HEK293 (cell line): ENCODE measurements at regions not wholly inside any gene's neighbourhood (a gene's known extent, or its start where the extent isn't known, plus 50 kb on each side); places are given as distances from the start of the nearest gene placed in this dataset.
"Not testable (repeated sequence)": the region's sequence is repeated elsewhere in the genome, so short reads cannot be mapped to it uniquely, and the experiment has no call there.

Experiments used
- CTCF ChIA-PET: fragments of 350-600 bp; formaldehyde crosslinking; extraction: SDS; loops from one replicate; lab custom pipeline; 2021; ENCODE audit warnings: antibody characterized with exemption; lab: Yijun Ruan, JAX
- POLR2A ChIA-PET: fragments of 300-600 bp; formaldehyde crosslinking; extraction: SDS; loops from one replicate; lab custom pipeline; 2020; ENCODE audit warnings: antibody characterized with exemption, inconsistent platforms; lab: Yijun Ruan, JAX
- H3K27ac ChIP-seq: fragments of 200-500 bp; sonication (Bioruptor generic); 2 replicates; pipeline ENCODE4 v1.5.1; 2014; ENCODE audit warnings: low read depth, low read length, control low read depth, inconsistent platforms; ENCODE audit errors: extremely low read depth
- H3K36me3 ChIP-seq, 2 experiments: fragments of 200-500 bp in 1 of 2; sonication (Bioruptor generic) in 1 of 2; 1 replicate in 1 of 2; 2 replicates in 1 of 2; pipeline ENCODE4 v1.5.1; 2014 to 2017; ENCODE audit warnings: inconsistent platforms in 2 of 2, low read length in 2 of 2; ENCODE audit not compliant: control insufficient read depth in 2 of 2, insufficient read depth in 1 of 2
- H3K4me1 ChIP-seq: fragments of 200-500 bp; sonication (Bioruptor generic); 2 replicates; pipeline ENCODE4 v1.5.1; 2014; ENCODE audit warnings: mild to moderate bottlenecking, low read length, inconsistent platforms; ENCODE audit not compliant: control insufficient read depth, insufficient read depth
- H3K4me3 ChIP-seq: 2 replicates; pipeline ENCODE4 v1.5.1; 2011; ENCODE audit warnings: low read depth, mild to moderate bottlenecking, control low read depth, low read length, moderate library complexity
- H3K9me3 ChIP-seq: fragments of 200-500 bp; sonication (Bioruptor generic); 2 replicates; pipeline ENCODE4 v1.5.1; 2014; ENCODE audit warnings: low read depth, low read length, inconsistent platforms; ENCODE audit not compliant: control insufficient read depth, insufficient read depth
- SCRT1 ChIP-seq: fragments of 450-650 bp; formaldehyde crosslinking; IDR thresholded peaks from 2 replicates; pipeline ENCODE4 v1.5.1; 2016; ENCODE audit warnings: missing biosample characterization, missing genetic modification characterization, borderline replicate concordance
- SCRT2 ChIP-seq: fragments of 450-650 bp; formaldehyde crosslinking; IDR thresholded peaks from 2 replicates; pipeline ENCODE4 v1.5.1; 2016; ENCODE audit warnings: missing biosample characterization, missing genetic modification characterization
- SP2 ChIP-seq: fragments of 450-650 bp; formaldehyde crosslinking; IDR thresholded peaks from 2 replicates; pipeline ENCODE4 v1.5.1; 2016; ENCODE audit warnings: missing biosample characterization, missing genetic modification characterization
- TF ChIP-seq, protein P1 (sequence below): fragments of 450-650 bp; formaldehyde crosslinking; IDR thresholded peaks from 2 replicates; pipeline ENCODE4 v1.5.1; 2017; ENCODE audit warnings: missing biosample characterization, missing genetic modification characterization
- TF ChIP-seq, protein P2 (sequence below): fragments of 450-650 bp; formaldehyde crosslinking; IDR thresholded peaks from 2 replicates; pipeline ENCODE4 v1.5.1; 2016; ENCODE audit warnings: missing biosample characterization, missing genetic modification characterization

DNA sequence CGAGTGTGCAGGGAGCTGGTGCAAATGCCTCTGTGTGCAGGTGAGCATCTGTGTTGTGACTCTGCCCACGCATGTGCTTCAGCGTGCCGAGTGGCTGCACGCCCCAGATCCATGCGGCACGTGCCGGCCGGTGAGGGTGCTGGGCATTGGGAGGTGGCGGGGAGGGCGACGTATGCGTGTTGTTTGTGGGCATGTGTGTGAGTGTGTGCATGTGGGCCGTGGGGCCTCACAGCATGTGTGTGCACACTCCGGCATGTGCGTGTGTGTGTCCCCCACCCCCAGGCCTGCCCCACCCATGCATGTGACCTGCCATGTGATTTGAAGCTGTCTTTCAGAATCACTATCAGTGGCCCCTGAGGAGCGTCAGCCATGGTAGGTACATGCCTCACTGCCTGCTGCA lies 97.7 kb upstream of the ZSCAN2 start:
- H3K4me3 ChIP-seq, H3K9me3 ChIP-seq, POLR2A ChIA-PET, H3K36me3 ChIP-seq, H3K27ac ChIP-seq, H3K4me1 ChIP-seq, CTCF ChIA-PET: not testable (repeated sequence)
- TF ChIP-seq, protein P1, sequence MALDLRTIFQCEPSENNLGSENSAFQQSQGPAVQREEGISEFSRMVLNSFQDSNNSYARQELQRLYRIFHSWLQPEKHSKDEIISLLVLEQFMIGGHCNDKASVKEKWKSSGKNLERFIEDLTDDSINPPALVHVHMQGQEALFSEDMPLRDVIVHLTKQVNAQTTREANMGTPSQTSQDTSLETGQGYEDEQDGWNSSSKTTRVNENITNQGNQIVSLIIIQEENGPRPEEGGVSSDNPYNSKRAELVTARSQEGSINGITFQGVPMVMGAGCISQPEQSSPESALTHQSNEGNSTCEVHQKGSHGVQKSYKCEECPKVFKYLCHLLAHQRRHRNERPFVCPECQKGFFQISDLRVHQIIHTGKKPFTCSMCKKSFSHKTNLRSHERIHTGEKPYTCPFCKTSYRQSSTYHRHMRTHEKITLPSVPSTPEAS (tag by site-specific recombination): 0 out of 2 replicates have a peak, but pooled peaks have one; percentile 20

DNA sequence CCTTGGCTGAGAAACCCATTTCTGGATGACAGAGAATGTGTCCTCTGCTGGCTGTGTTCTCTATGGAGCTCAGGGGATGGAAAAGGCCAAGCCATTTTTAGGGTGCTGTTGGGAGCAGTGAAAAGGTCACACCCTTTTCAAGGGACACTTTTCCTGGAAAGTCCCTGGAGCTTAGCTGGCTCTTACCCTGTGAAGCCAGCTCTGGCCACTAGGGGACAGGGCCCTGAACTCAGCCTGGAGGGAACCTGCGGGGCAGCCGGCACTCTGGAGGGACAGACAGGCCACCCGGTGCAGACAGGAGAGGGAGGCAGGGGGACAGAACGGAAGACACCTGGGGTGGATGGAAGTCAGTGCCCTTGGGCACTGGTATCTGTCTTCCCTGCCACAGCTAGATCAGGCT lies 95.3 kb upstream of the ZSCAN2 start:
- H3K4me1 ChIP-seq, POLR2A ChIA-PET, H3K4me3 ChIP-seq, H3K27ac ChIP-seq, H3K9me3 ChIP-seq, H3K36me3 ChIP-seq, CTCF ChIA-PET: not testable (repeated sequence)

DNA sequence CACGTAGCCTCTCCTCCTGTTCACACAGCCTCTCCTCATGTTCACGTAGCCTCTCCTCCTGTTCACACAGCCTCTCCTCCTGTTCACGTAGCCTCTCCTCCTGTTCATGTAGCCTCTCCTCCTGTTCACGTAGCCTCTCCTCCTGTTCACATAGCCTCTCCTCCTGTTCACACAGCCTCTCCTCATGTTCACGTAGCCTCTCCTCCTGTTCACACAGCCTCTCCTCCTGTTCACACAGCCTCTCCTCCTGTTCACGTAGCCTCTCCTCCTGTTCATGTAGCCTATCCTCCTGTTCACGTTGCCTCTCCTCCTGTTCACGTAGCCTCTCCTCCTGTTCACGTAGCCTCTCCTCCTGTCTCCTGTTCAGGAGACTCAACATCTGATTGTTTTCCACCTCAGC lies 88.5 kb upstream of the ZSCAN2 start:
- H3K4me1 ChIP-seq, H3K4me3 ChIP-seq, H3K9me3 ChIP-seq, H3K36me3 ChIP-seq, POLR2A ChIA-PET, H3K27ac ChIP-seq, CTCF ChIA-PET: not testable (repeated sequence)
- TF ChIP-seq, protein P2, sequence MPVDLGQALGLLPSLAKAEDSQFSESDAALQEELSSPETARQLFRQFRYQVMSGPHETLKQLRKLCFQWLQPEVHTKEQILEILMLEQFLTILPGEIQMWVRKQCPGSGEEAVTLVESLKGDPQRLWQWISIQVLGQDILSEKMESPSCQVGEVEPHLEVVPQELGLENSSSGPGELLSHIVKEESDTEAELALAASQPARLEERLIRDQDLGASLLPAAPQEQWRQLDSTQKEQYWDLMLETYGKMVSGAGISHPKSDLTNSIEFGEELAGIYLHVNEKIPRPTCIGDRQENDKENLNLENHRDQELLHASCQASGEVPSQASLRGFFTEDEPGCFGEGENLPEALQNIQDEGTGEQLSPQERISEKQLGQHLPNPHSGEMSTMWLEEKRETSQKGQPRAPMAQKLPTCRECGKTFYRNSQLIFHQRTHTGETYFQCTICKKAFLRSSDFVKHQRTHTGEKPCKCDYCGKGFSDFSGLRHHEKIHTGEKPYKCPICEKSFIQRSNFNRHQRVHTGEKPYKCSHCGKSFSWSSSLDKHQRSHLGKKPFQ: peak; percentile 89

DNA sequence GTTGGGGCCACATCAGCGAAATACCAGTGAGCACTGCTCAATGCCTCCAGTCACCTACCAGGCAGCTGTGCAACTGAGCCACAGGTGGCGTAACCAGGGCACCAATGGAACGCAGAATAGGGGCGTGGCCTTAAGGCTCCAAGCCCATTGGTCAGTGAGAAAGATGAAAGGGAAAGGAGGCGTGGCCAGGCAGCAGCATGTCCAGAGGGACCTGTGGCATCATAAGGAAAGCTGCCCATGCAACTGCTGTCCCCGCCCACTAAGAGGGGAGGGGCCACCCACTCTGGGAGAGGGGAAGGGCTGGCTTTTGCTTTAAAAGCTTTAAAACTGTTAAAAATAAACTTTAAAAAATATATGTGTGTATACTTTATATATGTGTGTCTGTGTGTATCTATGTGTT lies 84.0 kb upstream of the ZSCAN2 start:
- CTCF ChIA-PET, H3K27ac ChIP-seq, H3K4me1 ChIP-seq, POLR2A ChIA-PET, H3K4me3 ChIP-seq, H3K36me3 ChIP-seq, H3K9me3 ChIP-seq: not testable (repeated sequence)
- TF ChIP-seq SCRT1 (tag by site-specific recombination) (peak; percentile 89; the same call in 1 of the 2 replicates), SCRT2 (tag by site-specific recombination) (peak; percentile 61; the same call in 1 of the 2 replicates), SP2 (tag by site-specific recombination) (peak; percentile 21; the same call in 1 of the 2 replicates)

DNA sequence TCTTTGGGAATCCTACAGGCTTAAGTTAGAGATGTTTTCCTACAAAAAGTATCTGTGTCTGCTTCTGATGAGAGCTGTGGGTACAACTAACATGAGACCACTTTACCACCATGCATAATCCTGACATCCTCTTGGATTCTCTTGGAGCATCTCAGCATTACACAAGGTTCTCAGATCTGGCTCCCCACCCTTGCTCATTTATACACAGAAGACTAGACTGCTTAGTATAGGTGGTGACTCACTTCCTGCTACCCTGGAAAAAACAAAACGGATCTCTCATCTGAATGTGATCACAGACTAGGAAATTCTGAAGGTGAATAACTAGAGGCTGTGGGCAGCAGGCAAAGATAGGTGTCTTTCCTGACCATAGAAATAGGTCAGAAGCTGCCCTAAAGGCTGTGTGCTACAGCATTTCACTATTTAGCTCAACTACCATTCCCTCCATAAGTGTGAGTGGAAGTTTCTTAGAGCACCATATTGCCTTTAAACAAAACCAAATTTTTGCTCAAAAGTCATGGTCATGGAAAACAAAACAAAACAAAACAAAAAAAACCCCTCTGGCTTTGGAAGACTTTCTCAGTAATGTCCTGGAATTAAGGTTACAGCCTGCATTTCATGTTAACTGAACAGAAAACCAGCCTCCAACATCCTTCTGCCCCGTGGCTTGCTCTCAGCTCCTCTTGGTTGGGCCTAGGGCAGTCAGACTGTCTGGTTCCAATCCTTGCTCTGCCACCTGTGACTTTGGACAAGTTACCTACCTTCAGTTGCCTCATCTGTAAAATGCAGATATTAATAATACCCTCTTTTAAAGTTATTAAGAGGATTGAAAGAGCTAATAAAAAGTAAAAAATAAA lies 75.1 kb upstream of the ZSCAN2 start:
- H3K9me3 ChIP-seq, H3K4me1 ChIP-seq, H3K4me3 ChIP-seq, POLR2A ChIA-PET, H3K36me3 ChIP-seq, CTCF ChIA-PET, H3K27ac ChIP-seq: not testable (repeated sequence)

DNA sequence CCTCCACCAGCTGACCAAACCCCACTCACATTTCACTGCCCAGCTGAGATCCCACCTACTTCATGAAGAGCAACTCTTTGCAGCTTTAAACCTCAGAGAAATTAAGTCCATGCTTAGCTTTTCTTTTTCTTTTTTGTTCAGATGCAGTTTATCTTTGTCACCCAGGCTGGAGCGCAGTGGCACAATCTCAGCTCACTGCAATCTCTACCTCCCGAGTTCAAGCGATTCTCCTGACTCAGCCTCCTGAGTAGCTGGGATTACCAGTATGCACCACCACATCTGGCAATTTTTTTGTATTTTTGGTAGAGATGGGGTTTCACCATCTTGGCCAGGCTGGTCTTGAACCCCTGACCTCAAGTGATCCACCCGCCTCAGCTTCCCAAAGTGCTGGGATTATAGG lies 70.1 kb upstream of the ZSCAN2 start:
- POLR2A ChIA-PET: not testable (repeated sequence)

DNA sequence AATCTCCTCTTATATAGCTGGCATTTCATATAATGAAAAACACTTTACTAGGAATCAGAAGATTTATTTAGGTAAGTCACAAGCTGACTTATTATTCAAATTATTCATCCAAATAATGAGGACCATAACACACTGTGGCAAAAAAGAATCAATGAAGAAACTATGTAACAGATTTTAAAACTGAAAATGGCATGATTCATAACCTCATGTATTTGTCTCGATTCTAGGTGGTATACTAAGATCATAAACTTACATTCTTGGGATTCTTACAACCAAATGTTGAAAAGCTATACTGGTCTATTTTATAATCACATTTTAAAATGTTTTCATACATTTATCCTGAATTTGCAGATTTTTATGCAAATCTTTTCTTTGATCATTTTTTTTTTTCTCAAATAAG lies 69.6 kb upstream of the ZSCAN2 start:
- H3K4me1 ChIP-seq, H3K36me3 ChIP-seq, POLR2A ChIA-PET, H3K9me3 ChIP-seq, H3K27ac ChIP-seq, CTCF ChIA-PET, H3K4me3 ChIP-seq: not testable (repeated sequence)

More for the DNA sequence above, 70.1 kb upstream of the ZSCAN2 start:
- H3K4me1 ChIP-seq, H3K36me3 ChIP-seq, H3K27ac ChIP-seq, H3K4me3 ChIP-seq, CTCF ChIA-PET, H3K9me3 ChIP-seq: not testable (repeated sequence)

DNA sequence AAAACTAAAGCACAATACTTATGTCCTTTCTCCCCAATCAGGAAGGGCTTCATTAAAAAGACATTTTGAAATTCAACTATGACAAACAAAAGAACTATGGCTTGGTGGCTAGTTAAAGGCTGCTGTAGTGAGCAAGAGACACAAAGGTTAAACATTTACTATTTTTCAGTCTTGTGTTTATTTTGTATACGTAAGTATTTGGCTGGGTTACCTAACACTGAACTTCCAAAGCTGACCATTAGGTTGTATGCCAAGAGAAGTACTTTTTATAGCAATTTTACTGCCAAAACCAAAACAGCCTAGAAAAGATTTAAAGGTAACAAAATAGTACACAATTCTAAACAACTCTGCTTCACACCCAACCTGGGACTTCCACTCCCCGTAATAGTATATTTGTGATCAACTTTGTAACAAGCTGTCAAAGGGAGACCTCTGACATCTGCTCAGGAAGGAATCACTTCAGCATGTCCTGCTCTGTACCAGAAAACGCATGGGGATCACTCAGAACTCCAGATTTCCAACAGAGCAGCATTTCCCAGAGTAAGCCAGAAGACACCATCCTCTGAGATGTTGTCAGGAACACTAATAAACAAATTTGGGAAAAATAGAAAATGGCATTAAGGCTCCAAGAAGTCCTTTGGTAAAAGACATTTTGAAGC lies 69.0 kb upstream of the ZSCAN2 start:
- H3K4me1 ChIP-seq, POLR2A ChIA-PET, H3K9me3 ChIP-seq, H3K27ac ChIP-seq, CTCF ChIA-PET, H3K4me3 ChIP-seq, H3K36me3 ChIP-seq: not testable (repeated sequence)

DNA sequence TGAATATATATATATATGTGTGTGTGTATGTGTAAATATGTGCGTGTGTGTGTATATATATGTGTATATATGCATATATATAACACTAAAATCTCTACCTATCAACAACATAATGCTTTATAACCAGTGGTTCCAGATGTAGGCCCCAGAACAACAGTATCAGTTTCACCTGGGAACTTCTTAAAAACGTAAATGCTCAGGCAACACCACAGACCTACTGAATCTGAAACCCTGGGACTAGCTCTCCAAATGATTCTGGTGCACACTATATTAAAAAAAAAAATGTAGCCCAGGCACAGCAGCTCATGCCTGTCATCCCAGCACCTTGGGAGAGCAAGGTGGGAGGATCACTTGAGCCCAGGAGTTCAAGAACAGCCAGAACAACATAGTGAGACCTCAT lies 67.1 kb upstream of the ZSCAN2 start:
- POLR2A ChIA-PET, H3K36me3 ChIP-seq, H3K27ac ChIP-seq, H3K4me1 ChIP-seq, H3K4me3 ChIP-seq, H3K9me3 ChIP-seq: not testable (repeated sequence)
- CTCF ChIA-PET: interaction anchor here (0.7 kb wide), 1 partner anchor 38 kb away, joined by 5 read pairs; no protein-coding TSS in a partner anchor
